K562 (cell line): ENCODE measurements at regions not wholly inside any gene's neighbourhood (a gene's known extent, or its start where the extent isn't known, plus 50 kb on each side); places are given as distances from the start of the nearest gene placed in this dataset.

ENCODE experiments used
- ATAC-seq: fragments of 200-7000 bp; cut with Tn5 transposase; 3 replicates; pipeline ENCODE4 v1.9.1; 2020; ENCODE audit warnings: moderate library complexity
- BruUV-seq: library from RNA; stranded (reverse); fragments of 400-500 nt; replicated peaks from 2 replicates; lab custom pipeline; 2021; lab: Mats Ljungman, UMichigan
- CTCF ChIA-PET: fragments of 300-600 bp; formaldehyde crosslinking; extraction: SDS; loops from one replicate; lab custom pipeline; 2021; ENCODE audit warnings: low intra/inter-chr PET ratio; lab: Yijun Ruan, JAX
- POLR2A ChIA-PET: fragments of 300-600, 350-650 bp; sonication (Branson Sonifier 250); formaldehyde crosslinking; extraction: SDS; loops from one replicate; lab custom pipeline; 2021; ENCODE audit warnings: antibody characterized with exemption, inconsistent platforms; lab: Yijun Ruan, JAX
- DNase-seq, 4 experiments: peaks; one replicate each; pipeline versions ENCODE4 v3.0.0 to v3.0.0-alpha.2; 2011 to 2018; ENCODE audit warnings: low spot score in 3 of 4, mixed read lengths in 3 of 4; ENCODE audit errors: extremely low read depth in 1 of 4
- FAIRE-seq: peaks from 2 replicates; lab custom pipeline; 2011; peaks lifted over from hg19 to GRCh38; lab: Jason Lieb, UNC
- H2AFZ ChIP-seq: 2 replicates; pipeline ENCODE4 v1.6.0; 2011; ENCODE audit warnings: low read depth, low read length, control low read depth, inconsistent platforms
- H3K27ac ChIP-seq: fragments of 200-600 bp; 3 replicates; pipeline ENCODE4 v1.8.0; 2011; ENCODE audit warnings: low read depth, mild to moderate bottlenecking, control low read depth, inconsistent platforms, low read length, moderate library complexity, mixed read lengths; ENCODE audit errors: extremely low read depth
- H3K27me3 ChIP-seq, 2 experiments: fragments of 300-600 bp in 1 of 2; 2 replicates in 1 of 2; 3 replicates in 1 of 2; pipeline versions ENCODE4 v1.6.0 to v1.8.0; 2011; ENCODE audit warnings: inconsistent platforms in 2 of 2, low read length in 2 of 2, mild to moderate bottlenecking in 1 of 2, mixed read lengths in 1 of 2, moderate library complexity in 1 of 2; ENCODE audit not compliant: control insufficient read depth in 2 of 2, insufficient read depth in 2 of 2
- H3K36me3 ChIP-seq: fragments of 300-600 bp; 3 replicates; pipeline ENCODE4 v1.8.0; 2011; ENCODE audit warnings: mild to moderate bottlenecking, low read length, inconsistent platforms; ENCODE audit not compliant: control insufficient read depth, insufficient read depth
- H3K4me1 ChIP-seq, 2 experiments: fragments of 200-600 bp in 1 of 2; replicated peaks in 1 of 2; 2 replicates in 1 of 2; 3 replicates in 1 of 2; pipeline versions ENCODE4 v1.5.1 to v1.8.0; 2011; ENCODE audit warnings: inconsistent platforms in 2 of 2, low read length in 2 of 2, mild to moderate bottlenecking in 1 of 2, mixed read lengths in 1 of 2, moderate library complexity in 1 of 2; ENCODE audit not compliant: control insufficient read depth in 2 of 2, insufficient read depth in 2 of 2
- H3K4me2 ChIP-seq: 2 replicates; pipeline ENCODE4 v1.6.1; 2011; ENCODE audit warnings: low read length, control low read depth, inconsistent platforms, mixed read lengths; ENCODE audit not compliant: insufficient read depth
- H3K4me3 ChIP-seq: fragments of 200-600 bp; sonication (generic), shearing (Covaris generic); 2 replicates; pipeline ENCODE4 v1.5.1; 2016; ENCODE audit warnings: control low read depth, inconsistent platforms
- H3K79me2 ChIP-seq: fragments of 200-600 bp; 3 replicates; pipeline ENCODE4 v1.8.0; 2011; ENCODE audit warnings: low read length, inconsistent platforms; ENCODE audit not compliant: control insufficient read depth, insufficient read depth
- H3K9ac ChIP-seq, 2 experiments: 2 replicates each; pipeline versions ENCODE4 v1.6.0 to v1.6.1; 2011; ENCODE audit warnings: low read depth in 2 of 2, low read length in 2 of 2, control low read depth in 1 of 2, inconsistent platforms in 1 of 2, mild to moderate bottlenecking in 1 of 2, mixed read lengths in 1 of 2; ENCODE audit not compliant: insufficient read depth in 1 of 2
- H3K9me1 ChIP-seq: one replicate; pipeline ENCODE4 v1.6.0; 2011; ENCODE audit warnings: inconsistent platforms, mild to moderate bottlenecking, low read length, moderate library complexity; ENCODE audit not compliant: control insufficient read depth, insufficient read depth
- H3K9me3 ChIP-seq: replicated peaks from 2 replicates; pipeline ENCODE4 v1.5.1; 2011; ENCODE audit warnings: low read depth, low read length, inconsistent platforms; ENCODE audit not compliant: control insufficient read depth, insufficient read depth
- H4K20me1 ChIP-seq: replicated peaks from 2 replicates; pipeline ENCODE4 v1.6.1; 2011; ENCODE audit warnings: low read length, inconsistent platforms, mixed read lengths; ENCODE audit not compliant: control insufficient read depth, insufficient read depth
- GABPA ChIP-seq: fragments of 200-800 bp; sonication (Bioruptor generic); conservative IDR thresholded peaks from 2 replicates; pipeline ENCODE4 v1.6.1; 2016; ENCODE audit warnings: low read depth, missing genetic modification characterization, missing compliant biosample characterization
- KDM4B ChIP-seq, 2 experiments: fragments of 450-650 bp in 1 of 2; sonication (generic) in 1 of 2; IDR thresholded peaks; 2 replicates each; pipeline ENCODE4 v1.6.1; 2016 to 2017; ENCODE audit warnings: borderline replicate concordance in 2 of 2, antibody characterized with exemption in 1 of 2, low read depth in 1 of 2, mild to moderate bottlenecking in 1 of 2
- RCOR1 ChIP-seq, 2 experiments: IDR thresholded peaks; 2 replicates each; pipeline ENCODE4 v1.6.1; 2012; ENCODE audit warnings: low read depth in 2 of 2, low read length in 2 of 2, borderline replicate concordance in 1 of 2, improper control_type of control experiment in 1 of 2
- ZFX ChIP-seq: sonication (generic); formaldehyde crosslinking; IDR thresholded peaks from 2 replicates; pipeline ENCODE4 v1.8.0; 2022; ENCODE audit warnings: mild to moderate bottlenecking, missing genetic modification reagents, moderate library complexity
- WGBS: fragments of 100-300 bp; shearing (Covaris generic); methylation state at CpG from one replicate; pipeline ENCODE4 v1.1.6; 2016; ENCODE audit warnings: low coverage, mixed read lengths; ENCODE audit not compliant: insufficient coverage; ENCODE audit errors: missing lambda C conversion rate; 5-methylcytosine and 5-hydroxymethylcytosine counted together
- in situ Hi-C: fragments of 300-500 bp; cut with MboI; formaldehyde crosslinking; loops from 4 replicates; pipeline ENCODE4 v1.15.0; 2018; ENCODE audit warnings: inconsistent platforms, mixed read lengths
- intact Hi-C: fragments of 100-400 bp; cut with micrococcal nuclease; formaldehyde crosslinking; loops from 2 replicates; pipeline ENCODE4 v1.14.2; 2022

GRCh38 chr3:42024591-42025351 lies 62.9 kb upstream of the ULK4 start:
- Histone ChIP-seq H3K27me3 (no peaks in the 10 kb centered on the region), H3K36me3 (no peaks in the 10 kb centered on the region), H3K9ac (peak overlapping the region; percentile 34 to 72; a peak in 2 of 4 replicates), H3K27ac (peak overlapping the region; percentile 53; the same call in 1 of the 3 replicates), H2AFZ (no peak overlapping the region), H3K4me3 (no peak overlapping the region), H4K20me1 (peaks cover 24% of the 10 kb centered on the region; the same call in 1 of the 2 replicates), H3K79me2 (peaks cover 72% of the 10 kb centered on the region), H3K9me1 (no peaks in the 10 kb centered on the region), H3K4me2 (no peak overlapping the region), H3K9me3 (no peaks in the 10 kb centered on the region), H3K4me1 (peaks cover 21 to 31% of the 10 kb centered on the region in 2 experiments)
- in situ Hi-C loops (no loop called here), intact Hi-C loops (no loop called here)
- CTCF ChIA-PET = no interaction called here
- TF ChIP-seq ZFX (CRISPR knock-in tag) (0 out of 2 replicates have a peak, but pooled peaks have one; percentile 17), RCOR1 (IDR thresholded peaks at IDR 0.05; ENCODE audit: borderline replicate concordance in 1 of 2, low read depth in 2 of 2, low read length in 2 of 2) (no peak), GABPA (tag) (0 out of 2 replicates have a peak, but pooled peaks have one; percentile 4), KDM4B (IDR thresholded peaks at IDR 0.05; ENCODE audit: borderline replicate concordance in 2 of 2, low read depth in 1 of 2) (no peak)
- no TSS peak for BruUV-seq
- no peak for FAIRE-seq
- 75% methylated on average over 10 of the region's 10 CpGs for WGBS
- POLR2A ChIA-PET = interaction anchor here (0.7 to 3.4 kb wide), 7 partner anchors 8 to 57 kb away, joined by 3 to 32 read pairs (median 6); no protein-coding TSS in a partner anchor
- no peak for ATAC-seq
- no peak for DNase-seq
